ENCODE measurements at regions not wholly inside any gene's neighbourhood (a gene's known extent, or its start where the extent isn't known, plus 50 kb on each side); places are given as distances from the start of the nearest gene placed in this dataset.
A peak's percentile ranks its signal among the peaks of the same experiment; 100 is the strongest.

DNA sequence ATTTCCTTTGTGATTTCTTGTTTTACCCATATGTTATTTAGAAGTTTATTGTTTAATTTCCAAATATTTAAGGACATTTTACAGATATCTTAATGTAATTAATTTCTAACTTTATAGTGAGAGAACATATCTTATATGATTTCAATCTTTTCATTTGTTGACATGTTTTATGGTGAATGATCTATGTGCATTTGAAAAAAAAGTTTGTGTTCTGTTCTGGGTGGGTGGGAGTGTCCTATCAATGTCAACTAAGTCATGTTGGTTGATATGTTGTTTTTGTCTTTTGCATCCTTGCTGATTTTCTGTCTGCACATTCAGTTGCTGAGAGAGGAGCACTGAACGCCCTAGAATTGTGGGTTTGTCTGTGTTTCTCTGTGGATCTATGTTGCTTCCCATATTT, 50.3 kb upstream of the CBFA2T3 start:
- DNase-seq (ENCODE audit: low spot score), result no peak

DNA sequence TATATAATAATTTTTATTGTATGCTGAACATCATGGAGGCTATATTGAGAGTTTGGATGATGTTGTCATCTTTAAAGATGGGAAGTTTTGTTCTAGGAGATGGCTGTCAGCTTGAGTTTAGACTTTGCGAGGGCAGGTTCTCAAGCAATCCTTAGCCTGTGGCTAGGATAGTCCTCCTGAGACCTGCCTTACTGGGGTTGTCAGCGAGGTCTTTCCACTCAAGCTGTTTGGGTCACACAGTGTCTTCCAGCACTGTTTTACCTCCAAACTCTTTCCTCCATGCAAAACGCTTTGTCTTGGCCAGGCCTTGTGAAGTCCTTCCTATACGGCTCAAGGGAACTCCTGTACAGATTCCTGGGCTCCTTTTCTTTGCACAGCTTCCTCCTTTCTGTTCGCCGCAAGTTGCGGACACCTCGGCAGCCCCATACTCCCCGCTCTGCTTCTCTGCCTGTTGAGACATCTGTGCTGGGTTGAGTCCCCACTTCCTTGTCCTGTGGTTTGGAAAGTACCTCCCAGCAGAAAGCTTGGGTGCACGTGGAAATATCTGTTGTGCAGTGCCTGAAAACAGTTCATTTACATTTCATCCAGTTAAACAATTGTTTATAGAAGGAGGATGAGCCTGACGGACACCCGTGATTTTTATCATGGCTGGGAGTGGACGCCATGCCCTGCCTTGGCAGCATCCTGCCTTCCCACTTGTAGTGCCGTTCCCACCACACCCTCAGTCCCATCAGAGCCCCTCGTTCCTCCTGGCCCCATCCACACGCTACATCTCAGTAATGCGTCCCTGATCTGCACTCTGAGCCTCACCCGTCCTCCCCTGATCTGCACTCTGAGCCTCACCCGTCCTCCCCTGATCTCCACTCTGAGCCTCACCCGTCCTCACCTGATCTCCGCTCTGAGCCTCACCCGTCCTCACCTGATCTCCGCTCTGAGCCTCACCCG, 55.0 kb upstream of the CBFA2T3 start:
- peak; percentile 25 for DNase-seq (ENCODE audit: low spot score)

DNA sequence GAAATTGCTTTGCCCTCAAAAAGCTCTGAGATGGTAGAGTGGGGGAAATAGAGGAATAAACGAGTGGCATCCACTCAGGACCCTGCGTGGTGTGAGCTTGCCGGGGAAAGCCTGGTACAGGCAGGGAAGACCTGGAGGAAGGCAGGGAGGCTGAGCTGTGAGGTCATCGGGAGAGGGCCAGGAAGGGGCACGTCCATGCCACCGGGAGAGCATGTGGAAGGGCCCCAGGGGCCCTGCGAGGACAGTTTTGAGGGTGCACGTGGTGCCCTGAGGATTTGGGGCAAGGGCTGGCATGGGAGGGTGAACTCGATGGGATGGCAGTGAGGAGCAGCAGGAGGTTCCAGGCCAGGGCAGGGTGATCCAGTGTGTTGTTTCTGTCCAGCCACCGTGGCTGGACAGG, 56.3 kb upstream of the CBFA2T3 start:
- DNase-seq (ENCODE audit: low spot score), result no peak

DNA sequence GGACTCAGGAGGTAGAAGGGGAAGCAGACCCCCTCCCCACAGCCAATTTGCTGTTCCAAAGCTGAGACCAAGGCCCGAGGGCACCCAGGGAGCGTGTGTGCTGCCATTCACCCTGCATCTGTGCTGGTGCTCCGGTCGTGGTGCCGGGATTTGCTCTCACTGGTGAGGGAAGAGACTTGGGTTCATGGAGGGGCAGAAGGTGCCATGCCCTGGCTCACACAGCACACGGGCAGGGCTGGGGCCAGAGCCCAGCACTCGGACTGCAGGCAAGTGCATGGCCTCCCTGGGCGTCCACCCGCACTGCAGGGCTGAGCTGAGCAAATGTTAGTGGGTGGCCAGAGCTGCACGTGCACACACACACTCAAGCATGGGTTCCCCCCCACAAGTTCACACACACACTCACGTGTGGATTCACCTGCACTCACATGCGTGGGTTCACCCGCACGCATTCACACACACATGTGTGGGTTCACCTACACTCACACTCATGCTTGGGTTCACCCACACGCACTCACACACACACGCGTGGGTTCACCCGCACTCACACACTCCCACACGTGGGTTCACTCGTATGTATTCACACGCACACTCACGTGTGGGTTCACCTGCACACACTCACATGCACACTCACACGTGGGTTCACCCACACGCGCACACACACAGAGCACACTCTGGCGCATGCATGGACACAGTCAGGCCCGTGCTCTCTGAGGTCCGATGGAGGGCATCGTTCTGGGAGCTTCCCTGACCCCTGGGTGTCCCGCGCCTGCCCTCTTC, 57.0 kb upstream of the CBFA2T3 start:
- no peak for DNase-seq (ENCODE audit: low spot score)

DNA sequence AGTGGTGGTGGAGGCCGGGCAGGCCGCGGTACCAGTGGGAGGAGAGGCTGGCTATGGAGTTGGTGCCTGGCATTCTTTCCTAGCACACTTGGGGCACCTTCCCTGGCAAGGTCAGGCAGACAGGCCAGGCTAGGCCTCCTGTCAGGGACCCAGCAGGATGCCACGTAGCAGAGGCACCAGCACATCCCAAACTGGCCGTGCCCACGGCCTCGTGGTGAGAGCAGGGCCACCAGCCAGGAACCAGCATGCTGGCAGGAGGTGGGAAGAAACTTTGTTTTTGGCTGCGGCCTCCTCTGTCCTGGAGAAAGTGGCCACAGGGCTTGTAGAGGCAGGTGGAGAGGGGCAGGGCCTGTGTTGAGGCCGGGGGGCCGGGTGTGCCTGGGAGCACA, 57.6 kb upstream of the CBFA2T3 start:
- no peak for DNase-seq (ENCODE audit: low spot score)

DNA sequence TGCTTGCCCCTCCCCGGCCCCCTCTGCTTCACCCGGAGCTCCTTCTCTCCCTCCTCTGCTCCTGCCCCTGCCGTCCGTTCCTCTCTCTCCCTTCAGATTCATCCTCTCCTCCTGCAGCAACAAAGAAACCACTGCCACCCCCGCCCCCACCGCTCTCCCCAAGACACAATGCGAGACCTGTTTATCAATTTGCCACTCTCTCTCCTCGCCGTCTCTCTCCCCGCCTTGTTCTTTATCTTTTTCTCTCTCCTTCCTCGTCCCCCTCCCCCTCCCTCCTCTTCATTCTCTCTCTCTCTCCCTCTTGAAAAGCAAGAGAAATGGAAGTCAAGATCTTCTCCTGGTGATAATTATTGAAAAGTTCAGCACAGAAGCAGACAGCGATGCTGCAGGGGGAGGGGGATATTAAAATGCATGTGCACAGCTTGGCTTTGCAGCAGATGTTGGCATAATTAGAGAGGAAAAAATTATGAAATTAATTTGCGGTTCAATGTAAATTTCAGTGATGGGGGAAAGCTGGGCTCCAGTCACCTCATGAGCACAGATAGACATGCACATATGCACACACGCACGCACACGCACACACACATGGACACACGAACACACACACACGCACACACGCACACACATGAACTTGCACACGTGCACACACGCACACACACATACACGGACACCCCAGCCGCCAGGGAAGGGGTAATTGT, 58.1 kb upstream of the CBFA2T3 start:
- DNase-seq (ENCODE audit: low spot score), result no peak

DNA sequence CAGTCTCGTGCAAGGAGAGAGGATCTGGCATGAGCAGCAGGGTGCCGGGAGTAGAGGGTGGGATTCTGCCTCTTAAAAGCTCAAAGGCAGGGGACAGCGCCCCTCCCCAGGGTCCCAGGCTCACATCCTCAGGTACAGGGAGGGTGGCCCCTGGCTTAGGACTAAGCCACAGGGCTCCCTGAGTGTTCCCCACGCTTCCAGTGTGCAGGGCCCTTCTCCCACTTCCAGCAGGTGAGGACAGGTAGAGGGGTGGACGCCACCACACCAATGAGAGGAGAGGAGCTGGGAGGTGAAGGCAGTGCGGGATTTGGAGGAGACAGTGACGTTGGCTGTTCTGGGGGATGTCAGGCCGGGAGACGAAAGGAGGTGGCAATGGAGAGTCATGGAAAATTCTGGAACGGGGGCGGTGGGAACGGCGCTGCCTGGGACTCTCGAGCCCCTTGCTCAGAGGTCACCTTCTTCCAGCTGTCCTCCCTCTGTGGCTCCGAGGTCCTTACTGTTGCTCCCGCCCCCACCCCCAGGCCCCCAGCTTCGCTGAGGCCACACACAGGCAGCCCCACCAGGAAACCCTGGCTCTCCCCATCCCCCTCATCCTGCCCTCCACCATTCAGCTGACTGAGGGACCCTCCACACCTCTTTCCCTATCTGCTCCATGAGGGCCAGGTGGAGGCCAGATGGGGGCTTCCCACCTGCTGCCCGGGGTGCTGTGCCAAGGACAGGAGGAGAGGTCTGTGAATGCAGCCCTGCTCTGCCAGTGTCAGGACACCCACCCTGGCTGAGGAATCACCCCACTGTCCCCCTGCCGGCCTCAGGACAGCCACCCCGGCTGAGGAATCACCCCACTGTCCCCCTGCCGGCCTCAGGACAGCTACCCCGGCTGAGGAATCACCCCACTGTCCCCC, 57.7 kb upstream of the ACSF3 start:
- no peak for DNase-seq (ENCODE audit: low spot score)

DNA sequence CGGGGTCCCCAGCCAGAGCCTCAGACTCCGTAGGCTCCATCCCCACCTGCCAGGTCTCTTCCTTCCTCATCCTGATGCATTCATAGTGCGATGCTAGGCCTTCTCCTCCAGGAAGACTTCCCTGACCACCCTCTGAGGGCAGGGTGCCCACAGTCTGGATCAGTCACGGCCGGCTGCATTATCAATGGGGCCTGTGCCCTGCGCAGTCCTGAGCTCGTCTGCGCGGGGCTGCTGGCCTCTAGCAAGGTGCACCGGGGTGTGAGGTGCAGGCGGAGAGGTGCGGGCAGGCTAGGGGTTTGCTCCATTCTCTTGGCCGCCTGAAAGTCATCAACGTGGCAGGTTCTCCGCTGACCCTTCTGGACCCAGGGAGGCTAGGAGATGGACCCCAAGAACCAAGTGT, 56.9 kb upstream of the ACSF3 start:
- no peak for DNase-seq (ENCODE audit: low spot score)

DNA sequence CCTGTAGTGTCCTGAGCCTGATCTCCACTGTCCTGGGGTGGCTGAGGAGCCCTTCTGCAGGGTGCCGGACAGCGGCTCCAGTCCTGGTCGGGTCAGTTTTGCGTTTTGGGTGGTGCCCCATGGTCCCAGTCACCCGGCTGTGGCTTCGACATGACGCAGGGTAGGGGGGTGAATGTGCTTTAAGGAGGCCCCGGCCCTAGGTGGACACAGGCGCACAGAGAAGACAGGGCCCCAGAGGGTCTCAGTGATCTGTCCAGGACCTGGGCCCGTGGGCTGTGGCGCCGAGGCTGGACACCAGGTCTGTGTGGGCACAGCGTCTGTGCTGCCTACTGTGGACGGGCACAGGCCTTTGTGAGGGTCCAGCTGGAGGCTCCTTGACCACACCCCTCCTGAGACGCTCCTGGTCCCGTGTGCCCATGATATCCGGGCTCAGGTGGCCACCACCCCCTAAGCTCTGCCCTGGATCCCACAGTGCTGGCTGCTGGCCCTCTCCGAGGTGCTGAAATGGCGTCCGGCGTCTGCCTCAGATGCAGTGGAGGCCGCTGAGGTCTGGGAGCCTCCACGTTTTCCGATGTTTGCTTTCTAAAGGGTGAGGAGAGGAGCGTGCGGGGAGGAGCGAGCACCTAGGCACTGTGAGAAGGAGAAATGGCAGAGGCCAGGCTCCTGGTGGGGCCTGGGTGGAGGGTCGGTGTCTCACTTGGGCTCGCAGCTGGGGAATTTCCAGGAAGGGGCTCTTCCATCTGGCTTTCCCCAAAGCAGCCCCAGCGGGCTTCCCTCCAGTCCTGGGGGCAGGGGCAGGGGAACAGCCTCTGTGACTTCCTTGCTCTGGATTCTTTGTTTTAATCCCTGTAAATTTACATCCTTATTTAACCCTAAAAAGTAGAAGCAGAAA, 56.1 kb upstream of the ACSF3 start:
- peak; percentile 30 for DNase-seq (ENCODE audit: low spot score)

DNA sequence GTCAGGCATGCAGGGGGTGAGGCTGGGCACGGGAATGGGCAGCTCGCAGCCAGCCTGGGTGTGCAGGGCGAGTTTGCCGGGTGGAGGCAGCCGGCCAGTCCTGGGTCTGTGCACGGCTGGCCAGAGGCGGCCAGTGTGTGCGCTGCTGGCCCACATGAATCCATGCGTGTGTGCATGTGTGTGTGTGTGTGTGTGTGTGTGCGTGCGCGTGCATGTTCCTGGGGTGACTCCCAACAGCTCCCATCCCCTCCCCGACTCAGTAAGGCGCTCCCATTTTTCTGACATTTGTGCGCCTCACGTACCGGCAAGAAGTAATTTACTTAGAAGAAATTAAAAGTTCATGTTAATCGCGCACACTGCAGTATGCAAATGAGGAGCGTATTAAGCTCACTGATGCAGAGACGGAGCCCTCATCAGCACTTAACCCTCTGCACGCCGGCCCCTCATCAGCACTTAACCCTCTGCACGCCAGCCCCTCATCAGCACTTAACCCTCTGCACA, 55.4 kb upstream of the ACSF3 start:
- DNase-seq (ENCODE audit: low spot score), result no peak

DNA sequence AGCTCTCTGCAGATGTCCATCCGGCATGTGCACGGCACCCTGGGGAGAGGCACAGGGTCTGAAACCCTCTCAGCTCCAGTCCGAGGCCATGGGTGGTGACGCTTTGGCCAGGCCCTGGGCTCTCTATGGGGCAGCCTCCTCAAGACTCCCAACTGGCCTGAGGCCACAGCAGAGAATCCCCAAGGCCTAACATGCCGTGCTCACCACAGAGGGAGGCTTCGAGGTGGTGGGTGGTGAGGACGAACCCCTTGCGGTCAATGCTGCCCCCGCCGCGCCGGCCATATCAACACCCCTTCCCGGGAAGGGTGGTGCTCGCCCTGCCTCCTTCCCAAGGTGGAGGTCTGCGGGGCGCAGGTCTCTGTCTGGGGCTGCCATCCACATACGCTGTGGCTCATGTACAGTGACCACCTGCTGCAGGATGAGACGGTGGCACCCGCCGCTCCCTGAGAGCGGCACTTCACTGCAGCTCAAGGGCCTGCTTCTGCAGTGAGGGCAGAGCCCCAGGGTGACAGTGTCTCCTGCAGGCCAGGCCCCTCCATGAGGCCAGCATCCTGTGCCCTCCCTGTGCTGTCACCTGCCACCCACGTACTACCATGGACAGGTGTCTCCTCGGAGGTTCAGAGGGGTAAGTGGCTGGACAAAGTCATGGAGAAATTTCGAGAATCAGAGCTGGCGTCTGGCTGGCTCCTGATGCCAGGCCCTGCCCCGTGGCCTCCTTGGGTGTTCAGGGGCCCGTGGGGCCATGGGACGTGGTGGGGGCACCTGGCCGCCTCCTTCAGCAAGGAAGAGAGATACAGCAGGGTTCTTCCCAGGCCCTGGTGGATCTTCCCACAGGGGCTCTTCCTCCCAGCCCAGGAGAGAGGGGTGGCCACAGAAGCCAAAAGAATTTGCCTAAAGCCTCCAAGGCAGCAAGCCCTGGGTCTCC, 54.6 kb upstream of the ACSF3 start:
- no peak for DNase-seq (ENCODE audit: low spot score)

DNA sequence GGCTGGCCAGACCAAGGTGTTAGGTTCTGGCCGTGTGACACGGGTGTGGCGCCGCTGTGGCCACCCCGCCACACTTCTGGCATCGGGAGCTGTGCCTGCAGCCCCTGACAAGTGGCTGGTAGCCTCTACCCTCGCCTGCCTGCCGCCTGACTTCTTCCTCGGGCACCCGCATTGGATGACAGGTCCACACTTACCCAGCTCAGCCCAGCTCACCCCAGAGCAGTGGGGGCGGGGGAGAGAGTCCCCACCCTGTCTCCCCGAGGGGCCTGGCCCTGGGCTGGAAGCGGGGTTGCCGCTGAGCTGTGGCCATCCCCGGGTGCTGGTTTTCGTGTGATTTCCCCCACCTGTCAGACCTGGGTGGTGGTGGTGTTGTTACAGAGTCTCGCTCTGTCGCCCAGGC, 53.9 kb upstream of the ACSF3 start:
- DNase-seq (ENCODE audit: low spot score), result no peak

DNA sequence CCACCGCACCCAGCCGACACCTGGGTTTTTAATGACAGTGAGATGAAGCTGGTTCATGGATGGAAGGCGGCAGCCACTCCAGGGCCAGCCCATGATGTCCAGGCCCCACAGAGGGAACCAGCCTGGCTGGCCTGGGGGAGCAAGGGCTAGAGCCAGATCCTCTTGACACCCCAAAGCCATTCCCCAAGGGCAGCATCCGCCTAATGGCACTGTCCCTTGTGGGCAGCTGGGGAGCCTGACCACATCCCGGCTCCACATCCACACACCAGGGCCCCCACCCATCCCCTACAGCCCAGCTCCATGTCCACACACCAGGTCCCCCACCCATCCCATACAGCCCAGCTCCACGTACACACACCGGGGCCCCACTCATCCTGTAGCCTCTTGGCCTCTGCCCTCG, 53.3 kb upstream of the ACSF3 start:
- DNase-seq (ENCODE audit: low spot score), result no peak

DNA sequence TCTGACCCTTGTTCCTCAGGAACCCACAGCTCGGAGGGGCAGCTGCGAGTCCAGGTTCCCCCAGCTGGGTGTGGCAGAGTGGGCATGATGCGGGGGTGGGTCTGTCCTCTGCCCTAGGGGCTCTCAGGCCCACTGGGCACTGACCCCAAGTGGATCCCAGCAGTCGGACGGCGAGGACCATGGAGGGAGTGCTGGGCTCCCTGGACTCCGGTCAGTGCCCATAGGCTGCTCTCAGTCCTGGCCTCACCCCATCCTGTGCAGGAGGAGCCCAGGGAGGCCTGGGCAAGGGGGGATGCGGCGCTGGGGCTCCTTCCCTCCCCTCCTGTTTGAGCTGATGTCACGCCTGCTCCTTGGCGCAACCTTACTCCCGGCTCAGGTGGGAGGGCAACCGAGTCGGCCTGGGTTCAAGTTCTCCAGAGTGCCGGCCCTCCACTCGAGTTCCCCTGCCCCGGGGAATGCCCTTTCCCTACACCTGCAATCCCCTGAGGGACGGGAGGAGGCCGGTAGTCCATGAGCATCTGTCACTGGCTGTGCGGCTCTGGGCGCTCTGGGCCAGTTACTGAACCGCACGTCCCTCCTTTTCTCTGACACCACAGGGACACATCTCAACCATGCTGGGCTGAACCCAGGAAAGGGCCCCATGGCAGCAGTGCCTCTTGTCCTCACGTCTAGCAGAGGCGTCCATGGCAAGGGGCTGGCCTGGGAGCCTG, 52.6 kb upstream of the ACSF3 start:
- no peak for DNase-seq (ENCODE audit: low spot score)

DNA sequence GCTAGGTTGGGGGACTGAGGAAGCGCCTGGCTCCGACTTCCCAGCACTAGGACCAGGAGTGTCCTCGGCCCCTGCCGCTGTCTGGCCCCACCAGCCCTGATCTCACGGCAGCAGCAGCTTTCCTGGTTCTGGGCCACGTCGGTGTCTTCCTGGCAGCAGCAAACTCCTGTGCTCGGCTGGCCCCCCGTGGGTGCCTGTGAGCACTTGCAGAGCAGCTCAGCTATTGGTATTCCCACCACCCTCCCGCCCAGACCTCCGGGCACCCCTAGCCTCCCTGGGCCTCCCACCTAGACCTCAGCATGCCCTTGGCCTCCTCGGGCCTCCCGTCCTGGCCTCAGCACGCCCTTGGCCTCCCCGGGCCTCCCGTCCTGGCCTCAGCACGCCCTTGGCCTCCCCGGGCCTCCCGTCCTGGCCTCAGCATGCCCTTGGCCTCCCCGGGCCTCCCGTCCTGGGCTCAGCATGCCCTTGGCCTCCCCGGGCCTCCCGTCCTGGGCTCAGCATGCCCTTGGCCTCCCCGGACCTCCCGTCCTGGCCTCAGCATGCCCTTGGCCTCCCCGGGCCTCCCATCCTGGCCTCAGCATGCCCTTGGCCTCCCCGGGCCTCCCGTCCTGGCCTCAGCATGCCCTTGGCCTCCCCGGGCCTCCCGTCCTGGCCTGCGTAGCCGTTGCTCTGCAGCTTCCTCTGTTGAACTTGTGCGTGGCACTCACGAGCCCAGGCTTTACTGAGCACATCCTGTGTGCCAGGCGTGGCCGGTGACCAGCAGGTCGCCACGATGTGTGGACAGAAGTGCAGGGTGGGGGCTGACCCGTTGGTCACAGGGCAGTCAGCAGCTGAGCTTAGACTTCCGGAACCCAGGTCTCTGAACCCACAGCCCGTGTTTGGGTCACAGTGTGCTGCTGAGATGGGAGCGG, 51.8 kb upstream of the ACSF3 start:
- DNase-seq (ENCODE audit: low spot score), result no peak

DNA sequence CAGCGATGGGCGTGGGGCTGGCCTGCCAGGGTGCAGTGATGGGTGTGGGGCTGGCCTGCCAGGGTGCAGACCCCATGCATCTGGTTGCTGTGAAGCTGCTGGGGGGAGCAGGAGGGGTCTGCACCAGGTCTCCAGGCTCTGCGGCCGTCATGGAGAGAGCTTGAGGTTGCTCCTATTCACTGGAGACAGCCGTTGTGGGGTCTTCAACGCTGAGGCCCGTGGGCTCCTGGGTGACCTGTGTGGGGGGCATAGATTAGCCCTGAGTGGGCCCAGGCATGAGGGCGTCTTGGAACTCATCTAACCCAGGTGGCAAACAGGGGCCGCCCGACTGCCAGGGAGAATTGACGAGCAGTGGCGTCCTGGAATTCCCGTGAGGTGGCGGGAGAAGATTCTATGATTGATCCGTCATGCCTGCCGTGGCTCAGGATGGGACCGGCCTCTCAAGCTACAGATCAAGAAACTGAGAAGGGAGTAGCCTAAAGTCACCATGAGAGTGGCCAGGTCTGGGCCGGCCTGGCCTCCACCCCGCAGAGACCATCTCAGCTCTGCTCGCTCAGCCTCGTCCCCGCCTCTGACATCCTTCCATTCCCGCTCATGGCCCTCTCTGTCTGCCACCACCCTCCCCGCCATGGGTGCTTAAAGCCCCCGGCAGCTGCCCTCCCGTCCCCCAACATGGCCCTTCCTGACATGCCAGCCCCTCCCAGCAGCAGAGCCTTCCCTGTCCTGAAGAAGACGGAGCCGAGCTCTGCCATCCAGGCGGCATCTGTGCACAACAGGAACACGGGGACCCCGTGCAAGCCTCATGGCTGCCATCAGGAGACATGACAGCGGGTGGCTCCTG, 50.7 kb upstream of the ACSF3 start:
- no peak for DNase-seq (ENCODE audit: low spot score)

All from HT-29 (cell line).